ENCODE measurements at regions not wholly inside any gene's neighbourhood (a gene's known extent, or its start where the extent isn't known, plus 50 kb on each side); places are given as distances from the start of the nearest gene placed in this dataset.

DNA sequence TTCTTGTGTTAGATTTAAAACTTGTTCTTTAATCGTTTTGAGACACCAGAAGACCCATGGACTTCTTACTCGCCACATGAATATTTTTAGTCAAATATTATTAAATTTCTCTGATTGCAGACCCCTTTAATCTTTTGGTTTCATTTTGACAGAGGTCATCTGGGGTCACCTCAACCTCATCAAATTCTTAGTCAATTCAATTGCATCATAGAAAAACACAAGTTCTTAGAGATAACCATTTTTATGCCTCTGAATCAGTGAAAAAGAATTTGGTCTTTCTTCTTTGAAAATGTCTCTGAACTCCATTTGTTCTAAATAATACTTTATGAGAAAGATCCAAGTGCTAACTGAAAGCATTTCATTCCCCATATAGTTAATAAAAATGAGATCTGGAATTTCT lies 55.2 kb upstream of the CBLN4 start:
- TF ChIP-seq, protein P1, sequence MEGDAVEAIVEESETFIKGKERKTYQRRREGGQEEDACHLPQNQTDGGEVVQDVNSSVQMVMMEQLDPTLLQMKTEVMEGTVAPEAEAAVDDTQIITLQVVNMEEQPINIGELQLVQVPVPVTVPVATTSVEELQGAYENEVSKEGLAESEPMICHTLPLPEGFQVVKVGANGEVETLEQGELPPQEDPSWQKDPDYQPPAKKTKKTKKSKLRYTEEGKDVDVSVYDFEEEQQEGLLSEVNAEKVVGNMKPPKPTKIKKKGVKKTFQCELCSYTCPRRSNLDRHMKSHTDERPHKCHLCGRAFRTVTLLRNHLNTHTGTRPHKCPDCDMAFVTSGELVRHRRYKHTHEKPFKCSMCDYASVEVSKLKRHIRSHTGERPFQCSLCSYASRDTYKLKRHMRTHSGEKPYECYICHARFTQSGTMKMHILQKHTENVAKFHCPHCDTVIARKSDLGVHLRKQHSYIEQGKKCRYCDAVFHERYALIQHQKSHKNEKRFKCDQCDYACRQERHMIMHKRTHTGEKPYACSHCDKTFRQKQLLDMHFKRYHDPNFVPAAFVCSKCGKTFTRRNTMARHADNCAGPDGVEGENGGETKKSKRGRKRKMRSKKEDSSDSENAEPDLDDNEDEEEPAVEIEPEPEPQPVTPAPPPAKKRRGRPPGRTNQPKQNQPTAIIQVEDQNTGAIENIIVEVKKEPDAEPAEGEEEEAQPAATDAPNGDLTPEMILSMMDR (IDR thresholded peaks at IDR 0.05; ENCODE audit: borderline replicate concordance): no peak
- H3K4me3 ChIP-seq: no peak overlapping the region
- no peaks in the 10 kb centered on the region for H3K27me3 ChIP-seq (ENCODE audit: low read depth)
- H3K36me3 ChIP-seq: no peaks in the 10 kb centered on the region
- no peak for DNase-seq
- H3K4me1 ChIP-seq: no peaks in the 10 kb centered on the region
- intact Hi-C loops (cut with micrococcal nuclease): no loop called here
- H3K9me3 ChIP-seq (replicated peaks): peaks cover 2% of the 10 kb centered on the region
- H3K27ac ChIP-seq (replicated peaks): no peak overlapping the region

DNA sequence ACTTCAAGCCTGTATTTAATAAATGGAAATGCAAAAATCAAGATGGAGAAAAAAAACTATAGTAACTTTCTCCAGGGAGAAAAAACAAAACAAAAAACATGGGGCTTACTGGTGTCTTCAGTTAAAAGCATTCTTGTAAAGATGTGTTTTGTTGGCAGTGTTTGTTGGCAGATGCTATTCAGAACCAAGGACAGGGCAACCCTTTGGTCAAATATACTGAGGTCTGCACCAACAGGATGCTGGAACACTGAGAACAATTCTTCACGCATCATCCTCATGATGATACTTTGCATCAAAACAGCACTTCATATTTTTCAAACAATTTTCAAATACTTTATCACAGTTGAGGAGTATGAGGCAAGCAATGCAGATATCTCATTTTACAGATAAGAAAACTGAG lies 63.7 kb upstream of the CBLN4 start:
- no peak overlapping the region for H3K4me3 ChIP-seq
- no peaks in the 10 kb centered on the region for H3K4me1 ChIP-seq
- intact Hi-C loops (cut with micrococcal nuclease): no loop called here

DNA sequence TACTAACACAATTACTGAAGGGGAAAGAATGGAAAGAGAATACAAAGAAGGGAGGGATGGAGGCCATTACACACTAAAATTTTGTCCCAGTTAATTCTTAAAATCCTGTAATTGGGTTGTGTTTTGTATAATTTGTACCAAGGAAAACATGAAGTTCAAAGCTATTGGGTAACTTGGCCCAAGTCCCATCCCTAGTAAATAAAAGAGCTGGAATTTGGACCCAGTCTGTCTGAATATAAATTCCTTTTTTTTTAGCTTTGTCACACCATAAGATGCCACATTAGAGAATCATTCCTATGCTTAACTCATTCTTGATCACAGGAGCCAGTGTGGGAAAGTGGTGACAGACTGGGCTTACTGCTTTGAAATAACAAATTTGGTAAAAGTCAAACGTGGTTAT lies 66.8 kb upstream of the CBLN4 start:
- no peaks in the 10 kb centered on the region for H3K36me3 ChIP-seq
- H3K27ac ChIP-seq (replicated peaks): no peak overlapping the region
- no peak overlapping the region for H3K4me3 ChIP-seq
- intact Hi-C loops (cut with micrococcal nuclease): no loop called here
- TF ChIP-seq, protein P1 (IDR thresholded peaks at IDR 0.05; ENCODE audit: borderline replicate concordance): no peak
- no peaks in the 10 kb centered on the region for H3K4me1 ChIP-seq
- H3K27me3 ChIP-seq (ENCODE audit: low read depth): no peaks in the 10 kb centered on the region
- H3K9me3 ChIP-seq (replicated peaks): peaks cover 24% of the 10 kb centered on the region
- DNase-seq: no peak

More for the DNA sequence above, 63.7 kb upstream of the CBLN4 start:
- Histone ChIP-seq H3K27ac (replicated peaks) (no peak overlapping the region), H3K9me3 (replicated peaks) (peaks cover 5% of the 10 kb centered on the region), H3K27me3 (ENCODE audit: low read depth) (no peaks in the 10 kb centered on the region), H3K36me3 (no peaks in the 10 kb centered on the region)
- TF ChIP-seq, protein P1 (IDR thresholded peaks at IDR 0.05; ENCODE audit: borderline replicate concordance): no peak
- DNase-seq: no peak

DNA sequence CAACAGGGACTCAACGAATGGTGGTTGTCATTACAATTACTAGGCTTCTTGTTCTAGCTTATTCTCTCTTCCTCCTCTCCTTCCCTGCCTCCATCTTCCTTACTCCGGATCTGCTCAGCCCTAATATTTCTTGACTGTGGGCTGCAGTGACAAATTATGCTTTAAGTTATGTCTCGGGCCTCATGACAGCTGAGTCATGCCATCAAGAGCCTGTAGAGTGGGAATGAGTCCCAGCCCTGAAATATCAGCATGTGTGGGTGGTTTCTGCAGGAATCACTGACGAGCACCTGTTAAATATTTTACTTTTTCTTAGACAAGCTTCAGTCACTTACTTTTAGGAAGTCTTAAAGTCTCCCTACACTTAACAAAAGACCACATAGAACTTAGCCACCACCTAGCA lies 83.1 kb upstream of the CBLN4 start:
- Histone ChIP-seq H3K27ac (replicated peaks) (no peak overlapping the region), H3K4me3 (no peak overlapping the region), H3K36me3 (no peaks in the 10 kb centered on the region), H3K9me3 (replicated peaks) (peaks cover 8% of the 10 kb centered on the region), H3K27me3 (ENCODE audit: low read depth) (no peaks in the 10 kb centered on the region), H3K4me1 (no peaks in the 10 kb centered on the region)
- DNase-seq: no peak
- intact Hi-C loops (cut with micrococcal nuclease): no loop called here
- TF ChIP-seq, protein P1 (IDR thresholded peaks at IDR 0.05; ENCODE audit: borderline replicate concordance): no peak

DNA sequence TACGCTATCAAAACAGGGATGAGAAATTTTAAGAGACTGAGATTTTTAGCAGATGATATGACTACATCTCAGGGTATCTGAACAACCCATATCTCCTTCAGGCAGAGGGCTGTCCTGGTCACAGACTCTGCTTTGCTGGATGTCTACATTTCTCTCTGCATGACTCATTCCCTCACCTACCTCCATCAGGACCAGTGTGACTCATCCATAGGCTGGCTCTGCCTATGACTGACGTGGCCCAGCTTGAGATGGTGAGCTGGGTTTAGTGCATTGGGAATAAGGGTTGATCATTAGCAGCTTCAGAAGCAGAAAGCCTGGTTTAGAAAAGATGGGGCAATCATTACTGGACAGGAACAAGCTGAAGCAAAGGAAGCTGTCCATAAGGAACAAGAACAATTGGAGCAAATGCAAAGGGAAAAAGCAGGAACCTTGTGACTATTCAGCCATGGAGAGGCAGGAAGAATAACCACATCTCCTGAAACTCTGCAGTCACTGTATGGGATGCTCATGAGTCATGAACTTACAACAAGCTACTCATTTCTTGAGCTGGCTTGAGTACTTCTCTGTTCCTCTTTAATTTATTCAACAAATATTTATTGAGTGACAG lies 86.4 kb upstream of the CBLN4 start:
- TF ChIP-seq, protein P1 (IDR thresholded peaks at IDR 0.05; ENCODE audit: borderline replicate concordance): no peak
- DNase-seq: no peak
- H3K4me3 ChIP-seq: no peak overlapping the region
- intact Hi-C loops (cut with micrococcal nuclease): no loop called here
- H3K36me3 ChIP-seq: no peaks in the 10 kb centered on the region
- no peak overlapping the region for H3K27ac ChIP-seq (replicated peaks)
- H3K4me1 ChIP-seq: no peaks in the 10 kb centered on the region
- peaks cover 31% of the 10 kb centered on the region for H3K9me3 ChIP-seq (replicated peaks)
- no peaks in the 10 kb centered on the region for H3K27me3 ChIP-seq (ENCODE audit: low read depth)
